Heart right ventricle (tissue), 16 donors: ENCODE measurements at regions not wholly inside any gene's neighbourhood (a gene's known extent, or its start where the extent isn't known, plus 50 kb on each side); places are given as distances from the start of the nearest gene placed in this dataset.

Source experiments
- ATAC-seq, 8 donors: fragments of 200-7000 bp; cut with Tn5 transposase; one replicate each; pipeline ENCODE4 v1.9.1; 2020; ENCODE audit warnings: mild to moderate bottlenecking in 8 of 8, moderate library complexity in 8 of 8, moderate number of reproducible peaks in 1 of 8
- DNase-seq, 2 donors: peaks; one replicate each; pipeline ENCODE4 v3.0.0-alpha.2; 2020
- H3K27ac ChIP-seq, 10 donors: fragments of 200-600 bp; sonication (generic) in 2 of 10; one replicate each; pipeline versions ENCODE4 v1.5.0 to v1.8.0; 2020 to 2022; ENCODE audit warnings: mild to moderate bottlenecking in 3 of 10
- H3K27me3 ChIP-seq, 7 donors: fragments of 200-600 bp; one replicate each; pipeline ENCODE4 v1.8.0; 2021 to 2022; ENCODE audit warnings: mild to moderate bottlenecking in 2 of 7
- H3K36me3 ChIP-seq, 9 donors: fragments of 200-600 bp; sonication (generic) in 1 of 9; one replicate each; pipeline versions ENCODE4 v1.5.0 to v1.8.0; 2020 to 2022; ENCODE audit warnings: mild to moderate bottlenecking in 2 of 9
- H3K4me1 ChIP-seq, 9 donors: fragments of 200-600 bp; sonication (generic) in 1 of 9; one replicate each; pipeline versions ENCODE4 v1.5.0 to v1.8.0; 2020 to 2022; ENCODE audit warnings: mild to moderate bottlenecking in 4 of 9
- H3K4me3 ChIP-seq, 10 donors: fragments of 200-600 bp; sonication (generic) in 2 of 10; one replicate each; pipeline versions ENCODE4 v1.5.0 to v1.8.0; 2020 to 2022; ENCODE audit warnings: mild to moderate bottlenecking in 7 of 10, moderate library complexity in 2 of 10
- H3K9me3 ChIP-seq, 11 donors: fragments of 200-600 bp in 10 of 11; sonication (generic) in 2 of 11; one replicate each; pipeline versions ENCODE4 v1.5.0 to v1.8.0; 2013 to 2022; ENCODE audit warnings: mild to moderate bottlenecking in 2 of 11, control low read depth in 1 of 11, moderate library complexity in 1 of 11
- WGBS, 2 donors: extraction: QIAGEN DNeasy Blood & Tissue Kit; methylation state at CpG; one replicate each; pipeline ENCODE4 v1.1.7; 2013; ENCODE audit warnings: inconsistent platforms in 1 of 2; 5-methylcytosine and 5-hydroxymethylcytosine counted together
- intact Hi-C, 10 donors: fragments of 100-400 bp; cut with DNase I; formaldehyde crosslinking; loops; one replicate each; pipeline versions ENCODE4 v1.11.1 to v1.14.2; 2022
- TF ChIP-seq, protein P1 (sequence below), 9 donors: fragments of 200-600 bp; sonication (generic) in 2 of 9; IDR thresholded peaks; one replicate each; pipeline versions ENCODE4 v1.5.0 to v1.8.0; 2021 to 2022; ENCODE audit warnings: antibody characterized with exemption in 9 of 9, mild to moderate bottlenecking in 5 of 9, moderate library complexity in 1 of 9
- donor health status: Arrhythmogenic right ventricular cardiomyopathy.
- donor health status: ischemic (EF 13 %, LVEDD 7.1; RV severe dilation, severe dysfunction).
- donor health status: healthy with polysubstance abuse.
- donor health status: DM: no; HTN: yes; CAD: no.
- donor health status: DM: no; HTN: no; CAD: no.
- donor health status: ischemic (EF 25% LVEDD 6.9; RV normal size, moderate dysfunction).
- donor health status: ischemic (EF 25% LVEDD 5.7; RV mildly dilated, moderate dysfunction).
- donor health status: healthy.
- donor health status: DM: yes; HTN: yes; CAD: no.
- donor health status: Ischemic cardiomyopathy.
- donor health status: ischemic (EF 35%, LVEDD 5.7; RV mildly dilated, moderate dysfunction).
- donor health status: nonischemic (EF 11% LVEDD 7.7; RV severe dilation, severe dysfunction).
- donor health status: DM: yes; HTN: yes; CAD: no.
- donor health status: PGD.
- donor health status: ischemic (EF 29% LVEDD 5.4; RV normal size, mild dysfunction).
- donor health status: nonischemic (EF 23%, LVEDD 6.1; RV moderate dilation, normal function).

DNA sequence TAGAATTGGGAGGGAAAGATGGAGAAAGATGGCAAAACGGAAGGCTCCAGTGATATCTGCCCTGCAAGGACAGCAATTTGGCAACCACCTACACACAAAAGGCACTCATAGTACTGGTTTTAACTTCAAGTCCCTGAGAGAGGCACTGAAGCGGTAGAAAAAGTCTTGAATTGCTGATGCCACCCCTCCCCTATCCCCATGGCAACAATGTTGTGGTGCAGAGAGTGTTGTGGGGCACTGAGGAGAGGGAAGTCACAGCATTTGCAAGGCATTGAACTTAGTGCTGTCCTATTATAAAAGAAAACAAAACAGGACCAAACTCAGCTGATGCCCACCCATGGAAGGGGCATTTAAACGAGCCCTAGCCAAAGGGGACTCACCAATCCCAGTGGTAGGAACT lies 343.7 kb downstream of the HAO1 start:
- Histone ChIP-seq H3K36me3 (no peaks in the 10 kb centered on the region), H3K9me3 (peaks cover 0 to 10% (median 0%) of the 10 kb centered on the region in 11 donors), H3K4me1 (no peaks in the 10 kb centered on the region), H3K27me3 (no peaks in the 10 kb centered on the region), H3K27ac (no peak overlapping the region), H3K4me3 (no peak overlapping the region)
- ATAC-seq = no peak
- 71 to 77% methylated on average over 3 of the region's 3 CpGs for WGBS, 2 donors
- no peak for DNase-seq
- TF ChIP-seq, protein P1, sequence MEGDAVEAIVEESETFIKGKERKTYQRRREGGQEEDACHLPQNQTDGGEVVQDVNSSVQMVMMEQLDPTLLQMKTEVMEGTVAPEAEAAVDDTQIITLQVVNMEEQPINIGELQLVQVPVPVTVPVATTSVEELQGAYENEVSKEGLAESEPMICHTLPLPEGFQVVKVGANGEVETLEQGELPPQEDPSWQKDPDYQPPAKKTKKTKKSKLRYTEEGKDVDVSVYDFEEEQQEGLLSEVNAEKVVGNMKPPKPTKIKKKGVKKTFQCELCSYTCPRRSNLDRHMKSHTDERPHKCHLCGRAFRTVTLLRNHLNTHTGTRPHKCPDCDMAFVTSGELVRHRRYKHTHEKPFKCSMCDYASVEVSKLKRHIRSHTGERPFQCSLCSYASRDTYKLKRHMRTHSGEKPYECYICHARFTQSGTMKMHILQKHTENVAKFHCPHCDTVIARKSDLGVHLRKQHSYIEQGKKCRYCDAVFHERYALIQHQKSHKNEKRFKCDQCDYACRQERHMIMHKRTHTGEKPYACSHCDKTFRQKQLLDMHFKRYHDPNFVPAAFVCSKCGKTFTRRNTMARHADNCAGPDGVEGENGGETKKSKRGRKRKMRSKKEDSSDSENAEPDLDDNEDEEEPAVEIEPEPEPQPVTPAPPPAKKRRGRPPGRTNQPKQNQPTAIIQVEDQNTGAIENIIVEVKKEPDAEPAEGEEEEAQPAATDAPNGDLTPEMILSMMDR (IDR thresholded peaks at IDR 0.05) = no peak
- intact Hi-C loops = no loop called here

DNA sequence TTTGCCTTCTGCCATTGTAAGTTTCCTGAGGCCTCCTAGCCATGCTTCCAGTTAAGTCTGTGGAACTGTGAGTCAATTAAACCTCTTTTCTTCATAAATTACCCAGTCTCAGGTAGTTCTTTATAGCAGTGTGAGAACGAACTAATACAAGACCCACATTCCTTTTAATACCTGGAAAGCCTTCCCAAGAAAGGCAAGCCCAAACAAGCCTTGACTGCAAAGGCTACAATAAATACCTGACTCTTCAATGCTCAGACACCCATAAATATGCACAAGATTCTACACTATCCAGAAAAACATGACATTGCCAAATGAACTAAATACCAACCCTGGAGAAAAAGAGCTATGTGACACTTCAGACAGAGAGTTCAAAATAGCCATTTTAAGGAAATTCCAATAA lies 338.8 kb downstream of the HAO1 start:
- ATAC-seq (no peak), DNase-seq (no peak)
- H3K27me3 ChIP-seq = no peaks in the 10 kb centered on the region
- intact Hi-C loops = no loop called here
- no peaks in the 10 kb centered on the region for H3K36me3 ChIP-seq
- no peak overlapping the region for H3K27ac ChIP-seq
- 83 to 84% methylated on average over 1 of the region's 1 CpG for WGBS, 2 donors
- TF ChIP-seq, protein P1 (IDR thresholded peaks at IDR 0.05) = no peak
- no peaks in the 10 kb centered on the region for H3K4me1 ChIP-seq
- peaks cover 0 to 24% (median 0%) of the 10 kb centered on the region in 11 donors for H3K9me3 ChIP-seq
- no peak overlapping the region for H3K4me3 ChIP-seq

DNA sequence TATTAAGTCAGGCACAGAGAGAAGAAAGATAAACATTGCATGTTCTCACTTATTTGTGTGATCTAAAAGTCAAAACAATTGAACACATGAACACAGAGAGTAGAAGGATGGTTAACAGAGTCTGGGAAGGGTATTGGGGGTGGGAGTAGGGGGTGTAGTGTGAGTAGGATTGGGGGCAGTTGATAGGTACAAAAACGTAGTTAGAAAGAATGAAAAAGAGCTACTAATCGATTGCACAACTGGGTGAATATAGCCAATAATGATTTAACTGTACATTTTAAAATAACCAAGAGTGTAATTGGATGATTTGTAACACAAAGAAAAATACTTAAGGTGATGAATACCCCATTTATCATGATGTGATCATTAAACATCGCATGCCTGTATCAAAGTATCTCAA lies 333.3 kb downstream of the HAO1 start:
- Histone ChIP-seq H3K4me1 (no peaks in the 10 kb centered on the region), H3K4me3 (no peak overlapping the region), H3K9me3 (peaks cover 0 to 15% (median 0%) of the 10 kb centered on the region in 11 donors), H3K27ac (no peak overlapping the region), H3K27me3 (no peaks in the 10 kb centered on the region), H3K36me3 (no peaks in the 10 kb centered on the region)
- ATAC-seq (no peak), DNase-seq (no peak)
- 79 to 81% methylated on average over 3 of the region's 3 CpGs for WGBS, 2 donors
- TF ChIP-seq, protein P1 (IDR thresholded peaks at IDR 0.05) = no peak
- intact Hi-C loops = no loop called here

DNA sequence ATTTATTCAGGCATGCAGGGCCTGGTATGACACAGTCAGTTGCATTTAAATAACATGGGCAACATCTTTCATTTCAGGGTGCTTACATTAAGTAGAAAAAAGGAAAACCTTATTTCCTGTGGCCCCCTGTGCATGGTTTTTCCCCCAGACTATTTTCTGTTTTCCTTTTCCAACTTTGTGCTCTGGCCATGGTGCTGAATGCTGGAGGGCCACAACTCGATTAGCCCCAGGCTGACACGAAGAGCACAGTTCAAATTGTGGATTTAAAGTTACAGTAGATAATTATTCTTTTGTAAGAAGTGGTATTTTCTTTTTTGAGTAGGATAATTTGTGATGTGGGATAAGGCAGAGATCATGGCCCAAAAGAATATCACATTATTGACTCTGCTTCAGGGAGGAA lies 332.0 kb downstream of the HAO1 start:
- intact Hi-C loops = no loop called here
- H3K9me3 ChIP-seq = peaks cover 0 to 10% (median 0%) of the 10 kb centered on the region in 11 donors
- H3K4me1 ChIP-seq = no peaks in the 10 kb centered on the region
- H3K36me3 ChIP-seq = no peaks in the 10 kb centered on the region
- no peak overlapping the region for H3K27ac ChIP-seq
- 8% methylated on average over 2 of the region's 2 CpGs for WGBS, 2 donors
- DNase-seq (no peak), ATAC-seq (no peak)
- no peaks in the 10 kb centered on the region for H3K27me3 ChIP-seq
- no peak overlapping the region for H3K4me3 ChIP-seq
- TF ChIP-seq, protein P1 (IDR thresholded peaks at IDR 0.05) = no peak

DNA sequence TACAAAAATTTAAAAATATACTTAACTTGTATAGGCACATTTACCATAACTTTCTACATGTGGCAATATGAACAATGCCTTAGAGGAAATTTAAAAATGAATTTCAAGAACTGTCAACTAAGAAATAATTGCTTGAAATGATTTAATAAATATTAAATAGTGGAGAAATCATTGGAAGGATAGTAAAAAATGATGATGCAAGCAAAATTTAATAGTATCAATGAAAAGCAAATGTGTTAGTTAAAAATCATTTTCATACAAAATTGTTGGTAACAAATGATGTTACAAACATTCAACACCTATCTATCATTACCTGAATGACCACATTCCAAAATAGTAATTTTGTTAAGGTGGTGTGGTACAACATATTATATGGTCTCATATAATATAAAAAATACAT lies 331.0 kb downstream of the HAO1 start:
- intact Hi-C loops = no loop called here
- Histone ChIP-seq H3K4me3 (no peak overlapping the region), H3K9me3 (peaks cover 0 to 10% (median 0%) of the 10 kb centered on the region in 11 donors)

More for the DNA sequence above, 331.0 kb downstream of the HAO1 start:
- Histone ChIP-seq H3K27me3 (no peaks in the 10 kb centered on the region), H3K4me1 (no peaks in the 10 kb centered on the region), H3K27ac (no peak overlapping the region), H3K36me3 (no peaks in the 10 kb centered on the region)
- DNase-seq (no peak), ATAC-seq (no peak)
- TF ChIP-seq, protein P1 (IDR thresholded peaks at IDR 0.05) = no peak
